HAP-1 (cell line): ENCODE measurements at regions not wholly inside any gene's neighbourhood (a gene's known extent, or its start where the extent isn't known, plus 50 kb on each side); places are given as distances from the start of the nearest gene placed in this dataset.

ENCODE experiments used
- DNase-seq, 2 experiments: peaks; one replicate each; pipeline ENCODE4 v3.0.0-alpha.2; 2016 to 2020; ENCODE audit warnings: low spot score in 2 of 2
- H3K27me3 ChIP-seq: fragments of 250-450 bp; sonication (Bioruptor Pico); 2 replicates; pipeline ENCODE4 v1.5.1; 2020; ENCODE audit warnings: low read depth, mild to moderate bottlenecking, moderate library complexity
- H3K36me3 ChIP-seq: fragments of 250-450 bp; sonication (Bioruptor Pico); replicated peaks from 2 replicates; pipeline ENCODE4 v1.5.1; 2020; ENCODE audit warnings: mild to moderate bottlenecking
- H3K4me1 ChIP-seq: fragments of 250-450 bp; sonication (Bioruptor Pico); 2 replicates; pipeline ENCODE4 v1.5.1; 2020; ENCODE audit warnings: mild to moderate bottlenecking
- H3K4me3 ChIP-seq: fragments of 250-450 bp; sonication (Bioruptor Pico); 2 replicates; pipeline ENCODE4 v1.5.1; 2020; ENCODE audit warnings: mild to moderate bottlenecking, moderate library complexity
- H3K9me3 ChIP-seq: fragments of 250-450 bp; sonication (Bioruptor Pico); 2 replicates; pipeline ENCODE4 v1.5.1; 2020; ENCODE audit warnings: mild to moderate bottlenecking, moderate library complexity
- in situ Hi-C: fragments of 300-500 bp; cut with MboI; formaldehyde crosslinking; loops from 3 replicates; pipeline ENCODE4 v1.14.3; 2020; ENCODE audit warnings: low sequenced_read_pairs, inconsistent platforms, mixed read lengths

- Histone ChIP-seq H3K4me3 (no peak overlapping the region), H3K27me3 (no peaks in the 10 kb centered on the region), H3K9me3 (no peaks in the 10 kb centered on the region), H3K36me3 (no peaks in the 10 kb centered on the region), H3K4me1 (no peaks in the 10 kb centered on the region)
- in situ Hi-C loops: no loop called here
- DNase-seq: no peak
Measured at GRCh38 chr2:167401309-167401708, 513.0 kb downstream of the XIRP2 start.

GRCh38 chr2:167400546-167400945 lies 512.3 kb downstream of the XIRP2 start:
- H3K27me3 ChIP-seq: no peaks in the 10 kb centered on the region
- no peak overlapping the region for H3K4me3 ChIP-seq
- no peaks in the 10 kb centered on the region for H3K9me3 ChIP-seq
- no peak for DNase-seq
- in situ Hi-C loops: no loop called here
- no peaks in the 10 kb centered on the region for H3K36me3 ChIP-seq
- no peaks in the 10 kb centered on the region for H3K4me1 ChIP-seq

GRCh38 chr2:167398873-167399272 lies 510.6 kb downstream of the XIRP2 start:
- no peaks in the 10 kb centered on the region for H3K9me3 ChIP-seq
- no peak overlapping the region for H3K4me3 ChIP-seq
- in situ Hi-C loops: no loop called here
- no peaks in the 10 kb centered on the region for H3K27me3 ChIP-seq
- DNase-seq: no peak
- no peaks in the 10 kb centered on the region for H3K36me3 ChIP-seq
- H3K4me1 ChIP-seq: no peaks in the 10 kb centered on the region

GRCh38 chr2:167388901-167389300 lies 500.6 kb downstream of the XIRP2 start:
- in situ Hi-C loops: no loop called here
- H3K4me3 ChIP-seq: no peak overlapping the region
- H3K27me3 ChIP-seq: no peaks in the 10 kb centered on the region
- H3K9me3 ChIP-seq: no peaks in the 10 kb centered on the region
- no peak for DNase-seq
- H3K4me1 ChIP-seq: no peaks in the 10 kb centered on the region
- no peaks in the 10 kb centered on the region for H3K36me3 ChIP-seq

- H3K9me3 ChIP-seq: no peaks in the 10 kb centered on the region
- H3K27me3 ChIP-seq: no peaks in the 10 kb centered on the region
- in situ Hi-C loops: no loop called here
- H3K4me1 ChIP-seq: no peaks in the 10 kb centered on the region
- DNase-seq: no peak
- H3K4me3 ChIP-seq: no peak overlapping the region
- no peaks in the 10 kb centered on the region for H3K36me3 ChIP-seq
Measured at GRCh38 chr2:167388497-167388896, 500.2 kb downstream of the XIRP2 start.

- Histone ChIP-seq H3K36me3 (no peaks in the 10 kb centered on the region), H3K4me3 (no peak overlapping the region), H3K27me3 (no peaks in the 10 kb centered on the region), H3K4me1 (no peaks in the 10 kb centered on the region), H3K9me3 (no peaks in the 10 kb centered on the region)
- in situ Hi-C loops: no loop called here
- no peak for DNase-seq
Measured at GRCh38 chr2:167386694-167387093, 498.4 kb downstream of the XIRP2 start.

- Histone ChIP-seq H3K36me3 (no peaks in the 10 kb centered on the region), H3K27me3 (no peaks in the 10 kb centered on the region), H3K4me1 (no peaks in the 10 kb centered on the region), H3K9me3 (no peaks in the 10 kb centered on the region), H3K4me3 (no peak overlapping the region)
- DNase-seq: no peak
- in situ Hi-C loops: no loop called here
Measured at GRCh38 chr2:167383610-167384194, 495.4 kb downstream of the XIRP2 start.

GRCh38 chr2:167381349-167381748 lies 493.1 kb downstream of the XIRP2 start:
- H3K27me3 ChIP-seq: no peaks in the 10 kb centered on the region
- H3K4me3 ChIP-seq: no peak overlapping the region
- no peak for DNase-seq
- no peaks in the 10 kb centered on the region for H3K4me1 ChIP-seq
- no peaks in the 10 kb centered on the region for H3K36me3 ChIP-seq
- in situ Hi-C loops: no loop called here
- no peaks in the 10 kb centered on the region for H3K9me3 ChIP-seq

GRCh38 chr2:167380555-167380954 lies 492.3 kb downstream of the XIRP2 start:
- Histone ChIP-seq H3K27me3 (no peaks in the 10 kb centered on the region), H3K4me1 (no peaks in the 10 kb centered on the region), H3K36me3 (no peaks in the 10 kb centered on the region), H3K9me3 (no peaks in the 10 kb centered on the region), H3K4me3 (no peak overlapping the region)
- DNase-seq: no peak
- in situ Hi-C loops: no loop called here

- Histone ChIP-seq H3K9me3 (no peaks in the 10 kb centered on the region), H3K4me3 (no peak overlapping the region), H3K4me1 (no peaks in the 10 kb centered on the region), H3K27me3 (no peaks in the 10 kb centered on the region), H3K36me3 (no peaks in the 10 kb centered on the region)
- no peak for DNase-seq
- in situ Hi-C loops: no loop called here
Measured at GRCh38 chr2:167380094-167380493, 491.8 kb downstream of the XIRP2 start.

- in situ Hi-C loops: no loop called here
- DNase-seq: no peak
- no peaks in the 10 kb centered on the region for H3K27me3 ChIP-seq
Measured at GRCh38 chr2:167369083-167369482, 480.8 kb downstream of the XIRP2 start.

GRCh38 chr2:167368371-167368770 lies 480.1 kb downstream of the XIRP2 start:
- Histone ChIP-seq H3K4me1 (no peaks in the 10 kb centered on the region), H3K27me3 (no peaks in the 10 kb centered on the region), H3K36me3 (no peaks in the 10 kb centered on the region), H3K4me3 (no peak overlapping the region), H3K9me3 (no peaks in the 10 kb centered on the region)
- DNase-seq: no peak
- in situ Hi-C loops: no loop called here

More at GRCh38 chr2:167369083-167369482, 480.8 kb downstream of the XIRP2 start:
- Histone ChIP-seq H3K36me3 (no peaks in the 10 kb centered on the region), H3K4me3 (no peak overlapping the region), H3K9me3 (no peaks in the 10 kb centered on the region), H3K4me1 (no peaks in the 10 kb centered on the region)

GRCh38 chr2:167365216-167365615 lies 476.9 kb downstream of the XIRP2 start:
- in situ Hi-C loops: no loop called here

GRCh38 chr2:167361426-167361825 lies 473.1 kb downstream of the XIRP2 start:
- Histone ChIP-seq H3K4me3 (no peak overlapping the region), H3K27me3 (no peaks in the 10 kb centered on the region), H3K4me1 (no peaks in the 10 kb centered on the region), H3K36me3 (no peaks in the 10 kb centered on the region), H3K9me3 (no peaks in the 10 kb centered on the region)
- in situ Hi-C loops: no loop called here
- no peak for DNase-seq

More at GRCh38 chr2:167365216-167365615, 476.9 kb downstream of the XIRP2 start:
- no peaks in the 10 kb centered on the region for H3K9me3 ChIP-seq
- H3K36me3 ChIP-seq: no peaks in the 10 kb centered on the region
- H3K4me1 ChIP-seq: no peaks in the 10 kb centered on the region
- no peak for DNase-seq
- no peaks in the 10 kb centered on the region for H3K27me3 ChIP-seq
- H3K4me3 ChIP-seq: no peak overlapping the region

- Histone ChIP-seq H3K9me3 (no peaks in the 10 kb centered on the region), H3K36me3 (no peaks in the 10 kb centered on the region), H3K4me1 (no peaks in the 10 kb centered on the region), H3K4me3 (no peak overlapping the region), H3K27me3 (no peaks in the 10 kb centered on the region)
- in situ Hi-C loops: no loop called here
- no peak for DNase-seq
Measured at GRCh38 chr2:167355821-167356220, 467.5 kb downstream of the XIRP2 start.
